ENCODE measurements at regions not wholly inside any gene's neighbourhood (a gene's known extent, or its start where the extent isn't known, plus 50 kb on each side); places are given as distances from the start of the nearest gene placed in this dataset.

GRCh38 chr3:106010829-106011228, 142.0 kb upstream of the CBLB start:
- no peak for DNase-seq (ENCODE audit: low read depth)
- no peak for TF ChIP-seq CTCF (IDR thresholded peaks at IDR 0.05; ENCODE audit: insufficient read depth, low read length)

DNA sequence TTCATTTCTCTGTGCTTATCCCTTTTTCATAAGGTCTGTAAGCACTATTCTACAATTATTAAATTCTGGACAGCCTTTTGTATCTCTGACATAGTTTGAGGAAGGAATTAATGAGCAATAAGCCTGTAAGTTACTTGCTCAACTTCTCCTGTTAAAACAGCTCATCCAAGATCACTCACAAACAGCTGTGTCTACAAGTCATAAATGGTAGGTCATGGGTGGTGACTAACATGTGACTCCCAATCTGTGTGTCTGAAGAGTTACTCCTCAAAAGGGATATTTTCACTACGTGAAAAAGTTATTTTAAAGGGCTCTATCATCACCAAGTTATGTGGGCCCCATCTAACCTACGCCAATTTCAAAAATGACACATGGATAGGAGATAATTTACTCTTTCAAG, 145.2 kb upstream of the CBLB start:
- TF ChIP-seq CTCF (IDR thresholded peaks at IDR 0.05; ENCODE audit: insufficient read depth, low read length) = no peak
- H3K4me3 ChIP-seq (ENCODE audit: low read depth, low read length) = no peak overlapping the region
- DNase-seq (ENCODE audit: low read depth) = peak; percentile 81

More at GRCh38 chr3:106010829-106011228, 142.0 kb upstream of the CBLB start:
- no peak overlapping the region for H3K4me3 ChIP-seq (ENCODE audit: low read depth, low read length)

- no peak overlapping the region for H3K4me3 ChIP-seq (ENCODE audit: low read depth, low read length)
Observed at GRCh38 chr3:106014518-106014917, 145.7 kb upstream of the CBLB start.

GRCh38 chr3:106014971-106015370, 146.2 kb upstream of the CBLB start:
- TF ChIP-seq CTCF (IDR thresholded peaks at IDR 0.05; ENCODE audit: insufficient read depth, low read length) = no peak
- no peak overlapping the region for H3K4me3 ChIP-seq (ENCODE audit: low read depth, low read length)
- no peak for DNase-seq (ENCODE audit: low read depth)

More at GRCh38 chr3:106014518-106014917, 145.7 kb upstream of the CBLB start:
- no peak for DNase-seq (ENCODE audit: low read depth)
- no peak for TF ChIP-seq CTCF (IDR thresholded peaks at IDR 0.05; ENCODE audit: insufficient read depth, low read length)

DNA sequence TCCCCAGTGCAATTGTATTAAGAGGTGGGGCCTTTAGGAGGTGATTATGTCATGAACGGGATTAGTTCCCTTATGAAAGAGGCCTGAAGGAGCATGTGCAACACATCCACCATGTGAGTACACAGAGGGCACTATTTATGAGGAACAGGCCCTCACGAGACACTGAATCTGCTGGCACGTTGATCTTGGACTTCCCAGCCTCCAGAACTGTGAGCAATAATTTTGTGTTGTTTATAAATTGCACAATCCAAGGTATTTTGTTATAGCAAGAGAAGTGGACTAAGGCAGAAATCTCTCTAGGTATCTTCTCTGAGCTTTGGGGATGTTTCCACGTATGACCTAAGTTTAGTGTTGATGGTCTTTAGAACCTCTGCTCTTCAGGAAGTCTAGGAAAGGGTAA, 149.3 kb upstream of the CBLB start:
- no peak for TF ChIP-seq CTCF (IDR thresholded peaks at IDR 0.05; ENCODE audit: insufficient read depth, low read length)
- H3K4me3 ChIP-seq (ENCODE audit: low read depth, low read length) = no peak overlapping the region
- no peak for DNase-seq (ENCODE audit: low read depth)

DNA sequence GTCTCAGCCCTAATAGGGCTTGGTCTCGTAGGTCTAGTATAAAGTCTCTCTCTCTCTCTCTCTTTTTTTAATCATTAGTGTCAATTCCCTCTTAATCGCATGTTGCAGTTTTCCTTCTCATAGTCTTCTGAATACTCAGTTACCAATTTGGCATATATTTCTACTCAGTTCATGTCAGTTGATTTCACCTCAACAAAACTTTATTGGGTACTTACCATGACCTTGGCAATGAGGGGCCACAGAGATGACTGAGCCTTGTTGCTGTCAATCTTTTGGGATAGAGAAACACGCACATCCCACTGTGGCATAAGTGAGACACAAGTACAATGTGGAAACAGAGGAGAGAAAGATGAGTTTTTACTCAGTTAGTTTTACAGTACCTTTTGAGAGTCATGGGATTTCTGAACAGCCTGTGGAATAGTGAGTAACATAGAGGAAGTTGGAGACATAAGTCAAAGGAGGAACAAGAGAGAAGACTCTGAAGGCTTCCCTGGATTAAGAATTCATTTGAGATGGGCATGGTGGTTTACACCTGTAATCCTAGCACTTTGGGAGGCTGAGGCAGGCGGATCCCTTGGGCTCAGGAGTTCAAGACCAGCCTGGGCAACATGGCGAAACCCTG, 150.2 kb upstream of the CBLB start:
- H3K4me3 ChIP-seq (ENCODE audit: low read depth, low read length) = no peak overlapping the region
- no peak for DNase-seq (ENCODE audit: low read depth)
- TF ChIP-seq CTCF (IDR thresholded peaks at IDR 0.05; ENCODE audit: insufficient read depth, low read length) = no peak

GRCh38 chr3:106022913-106023312, 154.1 kb upstream of the CBLB start:
- no peak for DNase-seq (ENCODE audit: low read depth)
- H3K4me3 ChIP-seq (ENCODE audit: low read depth, low read length) = no peak overlapping the region
- no peak for TF ChIP-seq CTCF (IDR thresholded peaks at IDR 0.05; ENCODE audit: insufficient read depth, low read length)
